Stimulated activated memory B cell treated with anti-CD40 and anti-IgM and Interleukin-4, amounts not matched to agents 10 μg/mL and 1 μg/mL and 100 μg/mL, for 72 hours (primary cell): ENCODE measurements at regions not wholly inside any gene's neighbourhood (a gene's known extent, or its start where the extent isn't known, plus 50 kb on each side); places are given as distances from the start of the nearest gene placed in this dataset.
"Not testable (repeated sequence)": the region's sequence is repeated elsewhere in the genome, so short reads cannot be mapped to it uniquely, and the experiment has no call there.

ENCODE experiments used
- ATAC-seq: fragments of 150-1000 bp; cut with Tn5 transposase; 2 replicates; pipeline ENCODE4 v1.10.0; 2021
- H3K27ac Mint-ChIP-seq: one replicate; pipeline ENCODE4 v1.8.0; 2022; ENCODE audit warnings: mild to moderate bottlenecking, mixed read lengths
- H3K27me3 Mint-ChIP-seq: one replicate; pipeline ENCODE4 v1.8.0; 2022; ENCODE audit warnings: mixed read lengths
- H3K36me3 Mint-ChIP-seq: one replicate; pipeline ENCODE4 v1.8.0; 2022; ENCODE audit warnings: mixed read lengths
- H3K4me1 Mint-ChIP-seq: one replicate; pipeline ENCODE4 v1.8.0; 2022; ENCODE audit warnings: mixed read lengths
- H3K4me3 Mint-ChIP-seq: one replicate; pipeline ENCODE4 v1.8.0; 2022; ENCODE audit warnings: mild to moderate bottlenecking, moderate library complexity, mixed read lengths
- H3K9me3 Mint-ChIP-seq: one replicate; pipeline ENCODE4 v1.8.0; 2022; ENCODE audit warnings: mixed read lengths

DNA sequence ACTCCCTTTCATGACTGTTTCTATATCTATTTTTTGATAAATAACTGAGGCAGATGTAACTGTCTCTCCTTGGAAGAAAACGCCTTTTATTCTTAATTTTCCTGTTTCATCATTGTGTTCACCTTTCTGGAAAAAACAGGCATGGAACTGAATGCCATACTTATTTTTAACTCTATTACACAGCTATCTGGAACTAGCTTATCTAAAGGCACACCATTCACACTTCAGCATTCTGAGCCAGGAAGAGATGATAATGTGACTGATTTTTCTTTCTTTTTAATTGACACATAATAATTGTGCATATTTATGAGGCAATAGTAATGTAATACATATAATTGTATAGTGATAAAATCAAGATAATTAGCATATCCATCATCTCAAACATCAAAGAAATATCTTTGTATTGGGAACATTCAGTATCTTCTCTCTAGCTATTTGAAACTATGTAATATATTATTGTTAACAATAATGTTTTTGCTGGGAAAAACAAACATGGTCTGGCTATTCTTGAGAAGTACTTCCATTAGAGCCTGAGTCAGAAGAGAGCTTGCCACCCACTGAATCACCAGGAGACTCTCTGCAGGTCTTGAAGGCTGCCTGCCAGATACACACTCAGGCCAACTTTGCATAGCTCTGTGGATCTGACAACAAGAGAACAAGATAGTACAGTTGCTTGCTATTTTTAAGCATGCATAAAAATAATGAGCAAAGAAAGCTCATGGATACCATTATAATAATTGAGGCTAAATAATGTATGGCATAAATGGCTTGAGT lies 501.0 kb upstream of the EDIL3 start:
- Mint-ChIP-seq H3K9me3 (peaks cover 6% of the 10 kb centered on the region), H3K27ac (no peak overlapping the region)

DNA sequence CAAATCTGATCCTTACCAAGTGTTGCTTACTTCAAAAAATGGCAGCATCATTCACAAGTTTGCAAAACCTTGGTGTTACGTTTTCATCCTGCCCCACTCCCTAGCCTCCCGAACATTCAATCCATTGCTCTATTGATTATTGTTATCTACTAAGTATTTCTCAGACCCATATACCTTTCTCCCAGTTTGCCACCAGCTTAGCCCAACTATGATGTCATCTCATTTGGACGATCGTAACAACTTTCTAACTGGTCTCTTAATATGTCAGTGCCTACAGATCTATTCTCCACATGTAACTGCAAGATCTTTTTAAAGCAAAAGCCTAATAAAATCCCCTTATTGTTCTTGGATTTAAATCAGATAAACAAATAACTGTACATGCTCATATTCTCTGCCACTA lies 497.1 kb upstream of the EDIL3 start:
- H3K9me3 Mint-ChIP-seq, result no peaks in the 10 kb centered on the region
- no peaks in the 10 kb centered on the region for H3K27me3 Mint-ChIP-seq
- ATAC-seq, result no peak
- no peaks in the 10 kb centered on the region for H3K4me1 Mint-ChIP-seq
- no peaks in the 10 kb centered on the region for H3K36me3 Mint-ChIP-seq
- no peak overlapping the region for H3K4me3 Mint-ChIP-seq
- no peak overlapping the region for H3K27ac Mint-ChIP-seq

More for the DNA sequence above, 501.0 kb upstream of the EDIL3 start:
- ATAC-seq, result no peak
- H3K36me3 Mint-ChIP-seq, result no peaks in the 10 kb centered on the region
- no peaks in the 10 kb centered on the region for H3K4me1 Mint-ChIP-seq
- no peaks in the 10 kb centered on the region for H3K27me3 Mint-ChIP-seq
- H3K4me3 Mint-ChIP-seq, result no peak overlapping the region

GRCh38 chr5:84874196-84874595 lies 489.5 kb upstream of the EDIL3 start:
- Mint-ChIP-seq H3K9me3 (no peaks in the 10 kb centered on the region), H3K4me3 (no peak overlapping the region), H3K27me3 (no peaks in the 10 kb centered on the region), H3K27ac (no peak overlapping the region), H3K4me1 (no peaks in the 10 kb centered on the region), H3K36me3 (no peaks in the 10 kb centered on the region)
- ATAC-seq, result no peak

- ATAC-seq, result no peak
- Mint-ChIP-seq H3K9me3 (no peaks in the 10 kb centered on the region), H3K36me3 (no peaks in the 10 kb centered on the region), H3K4me3 (no peak overlapping the region), H3K4me1 (no peaks in the 10 kb centered on the region), H3K27ac (no peak overlapping the region), H3K27me3 (no peaks in the 10 kb centered on the region)
These were observed 488.1 kb upstream of the EDIL3 start for GRCh38 chr5:84872768-84873167.

GRCh38 chr5:84870369-84870768 lies 485.7 kb upstream of the EDIL3 start:
- no peaks in the 10 kb centered on the region for H3K4me1 Mint-ChIP-seq
- H3K36me3 Mint-ChIP-seq, result no peaks in the 10 kb centered on the region

GRCh38 chr5:84869675-84870074 lies 485.0 kb upstream of the EDIL3 start:
- ATAC-seq, result no peak

More at GRCh38 chr5:84870369-84870768, 485.7 kb upstream of the EDIL3 start:
- H3K4me3 Mint-ChIP-seq, result no peak overlapping the region
- H3K27ac Mint-ChIP-seq, result no peak overlapping the region
- no peaks in the 10 kb centered on the region for H3K9me3 Mint-ChIP-seq
- no peak for ATAC-seq
- no peaks in the 10 kb centered on the region for H3K27me3 Mint-ChIP-seq

GRCh38 chr5:84863936-84864335 lies 479.3 kb upstream of the EDIL3 start:
- not testable (repeated sequence) for H3K4me3 Mint-ChIP-seq, ATAC-seq, H3K4me1 Mint-ChIP-seq, H3K27me3 Mint-ChIP-seq, H3K36me3 Mint-ChIP-seq, H3K27ac Mint-ChIP-seq
- H3K9me3 Mint-ChIP-seq, result peaks cover 11% of the 10 kb centered on the region

More at GRCh38 chr5:84869675-84870074, 485.0 kb upstream of the EDIL3 start:
- Mint-ChIP-seq H3K9me3 (no peaks in the 10 kb centered on the region), H3K27ac (no peak overlapping the region), H3K36me3 (no peaks in the 10 kb centered on the region), H3K4me1 (no peaks in the 10 kb centered on the region), H3K27me3 (no peaks in the 10 kb centered on the region), H3K4me3 (no peak overlapping the region)

DNA sequence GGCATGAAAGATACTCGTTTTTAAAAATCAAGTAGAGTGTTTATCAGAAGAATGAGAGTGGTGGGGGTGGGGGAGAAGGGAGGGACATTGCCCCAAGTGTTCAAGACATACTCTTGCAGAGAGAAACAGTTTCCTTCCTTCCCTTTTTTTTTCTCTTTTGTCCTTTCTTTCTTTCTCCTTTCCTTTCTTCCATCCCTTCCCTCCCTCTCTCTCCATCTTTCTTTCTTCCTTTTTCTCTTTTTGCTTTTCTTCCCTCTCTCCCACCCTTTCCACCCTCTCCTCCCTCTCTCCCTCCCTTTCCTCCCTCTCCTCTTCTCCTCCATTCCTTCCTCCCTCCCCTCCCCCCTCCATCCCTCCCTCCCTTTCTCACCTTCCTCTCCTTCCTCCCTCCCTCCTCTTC lies 478.3 kb upstream of the EDIL3 start:
- Mint-ChIP-seq H3K36me3 (no peaks in the 10 kb centered on the region), H3K27me3 (no peaks in the 10 kb centered on the region), H3K9me3 (peaks cover 13% of the 10 kb centered on the region), H3K4me3 (no peak overlapping the region), H3K4me1 (no peaks in the 10 kb centered on the region), H3K27ac (no peak overlapping the region)
- ATAC-seq, result no peak

- Mint-ChIP-seq H3K4me1 (no peaks in the 10 kb centered on the region), H3K36me3 (no peaks in the 10 kb centered on the region), H3K4me3 (no peak overlapping the region), H3K27ac (no peak overlapping the region), H3K27me3 (no peaks in the 10 kb centered on the region), H3K9me3 (peaks cover 16% of the 10 kb centered on the region)
- ATAC-seq, result no peak
These were observed 477.5 kb upstream of the EDIL3 start for GRCh38 chr5:84862132-84862531.

- no peak overlapping the region for H3K27ac Mint-ChIP-seq
- no peak overlapping the region for H3K4me3 Mint-ChIP-seq
- no peaks in the 10 kb centered on the region for H3K27me3 Mint-ChIP-seq
- H3K4me1 Mint-ChIP-seq, result no peaks in the 10 kb centered on the region
- H3K9me3 Mint-ChIP-seq, result peaks cover 19% of the 10 kb centered on the region
- no peaks in the 10 kb centered on the region for H3K36me3 Mint-ChIP-seq
- no peak for ATAC-seq
These were observed 476.6 kb upstream of the EDIL3 start for GRCh38 chr5:84861306-84861705.

DNA sequence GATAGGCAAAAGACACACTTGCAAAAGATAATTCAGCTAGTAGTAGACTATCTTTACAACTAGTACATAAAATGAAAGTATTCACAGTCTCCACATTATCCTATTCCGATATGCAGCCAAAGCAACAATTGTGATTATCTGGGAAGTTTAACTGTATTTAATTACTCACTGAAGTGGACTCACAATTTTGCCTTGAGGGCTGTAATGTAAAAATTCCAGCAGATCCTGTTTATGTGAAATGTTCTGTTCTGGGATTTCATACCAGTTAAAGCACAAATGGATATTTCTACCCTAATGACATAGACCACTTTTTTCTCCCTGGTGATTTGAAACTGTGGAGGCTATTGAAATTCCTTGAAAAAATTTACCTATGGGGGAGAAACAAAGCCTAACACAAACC lies 474.4 kb upstream of the EDIL3 start:
- ATAC-seq, result no peak
- no peaks in the 10 kb centered on the region for H3K4me1 Mint-ChIP-seq
- no peaks in the 10 kb centered on the region for H3K36me3 Mint-ChIP-seq
- H3K27ac Mint-ChIP-seq, result no peak overlapping the region
- H3K4me3 Mint-ChIP-seq, result no peak overlapping the region
- H3K9me3 Mint-ChIP-seq, result peaks cover 19% of the 10 kb centered on the region
- no peaks in the 10 kb centered on the region for H3K27me3 Mint-ChIP-seq

- Mint-ChIP-seq H3K4me1 (no peaks in the 10 kb centered on the region), H3K36me3 (no peaks in the 10 kb centered on the region), H3K9me3 (peaks cover 4% of the 10 kb centered on the region), H3K4me3 (no peak overlapping the region), H3K27ac (no peak overlapping the region), H3K27me3 (no peaks in the 10 kb centered on the region)
- no peak for ATAC-seq
These were observed 447.0 kb upstream of the EDIL3 start for GRCh38 chr5:84831701-84832100.

- Mint-ChIP-seq H3K27ac (no peak overlapping the region), H3K9me3 (peaks cover 4% of the 10 kb centered on the region), H3K4me3 (no peak overlapping the region), H3K27me3 (no peaks in the 10 kb centered on the region), H3K36me3 (no peaks in the 10 kb centered on the region), H3K4me1 (no peaks in the 10 kb centered on the region)
- ATAC-seq, result no peak
These were observed 445.6 kb upstream of the EDIL3 start for GRCh38 chr5:84830265-84830664.

- H3K36me3 Mint-ChIP-seq, result no peaks in the 10 kb centered on the region
- peaks cover 4% of the 10 kb centered on the region for H3K9me3 Mint-ChIP-seq
- H3K4me1 Mint-ChIP-seq, result no peaks in the 10 kb centered on the region
- ATAC-seq, result no peak
- no peak overlapping the region for H3K27ac Mint-ChIP-seq
- H3K27me3 Mint-ChIP-seq, result no peaks in the 10 kb centered on the region
- no peak overlapping the region for H3K4me3 Mint-ChIP-seq
These were observed 440.9 kb upstream of the EDIL3 start for GRCh38 chr5:84825606-84826005.

DNA sequence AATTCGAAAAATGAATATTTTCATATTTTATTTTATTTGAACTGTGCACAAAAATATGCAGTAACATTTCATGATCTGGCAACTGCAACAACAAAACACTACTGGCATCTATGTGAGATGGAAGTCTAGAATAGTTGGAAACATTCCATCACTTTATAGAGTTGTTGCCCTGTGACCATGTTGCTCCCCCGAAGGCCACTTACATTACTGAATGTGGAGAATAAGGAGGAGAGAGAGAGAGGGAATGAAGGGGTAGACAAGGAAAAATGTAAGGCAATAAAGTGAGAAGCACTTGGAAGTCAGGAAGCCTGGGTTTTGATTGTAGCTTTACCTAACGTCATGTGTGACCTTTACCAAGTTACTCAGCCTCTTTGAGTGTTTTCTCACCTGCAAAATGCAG lies 437.2 kb upstream of the EDIL3 start:
- H3K4me3 Mint-ChIP-seq, result no peak overlapping the region
- no peak for ATAC-seq
- H3K36me3 Mint-ChIP-seq, result no peaks in the 10 kb centered on the region
- no peaks in the 10 kb centered on the region for H3K27me3 Mint-ChIP-seq
- no peaks in the 10 kb centered on the region for H3K4me1 Mint-ChIP-seq
- no peak overlapping the region for H3K27ac Mint-ChIP-seq
- H3K9me3 Mint-ChIP-seq, result no peaks in the 10 kb centered on the region

GRCh38 chr5:84817953-84818352 lies 433.3 kb upstream of the EDIL3 start:
- no peak for ATAC-seq
- Mint-ChIP-seq H3K36me3 (no peaks in the 10 kb centered on the region), H3K27ac (no peak overlapping the region), H3K4me1 (no peaks in the 10 kb centered on the region), H3K9me3 (no peaks in the 10 kb centered on the region), H3K4me3 (no peak overlapping the region), H3K27me3 (no peaks in the 10 kb centered on the region)
